BLaER1 treated with 17β-estradiol and CSF1 and Interleukin-3, amounts not matched to agents 10 nM and 100 nM (cell line): ENCODE measurements at regions not wholly inside any gene's neighbourhood (a gene's known extent, or its start where the extent isn't known, plus 50 kb on each side); places are given as distances from the start of the nearest gene placed in this dataset.
"Not testable (repeated sequence)": the region's sequence is repeated elsewhere in the genome, so short reads cannot be mapped to it uniquely, and the experiment has no call there.

Experiments
- H3K27ac ChIP-seq, 11 experiments: shearing (Covaris generic); formaldehyde crosslinking; 2 replicates each; pipeline ENCODE4 v1.8.1; 2022
- H3K27me3 ChIP-seq, 11 experiments: shearing (Covaris generic); formaldehyde crosslinking; 2 replicates each; pipeline ENCODE4 v1.8.1; 2022
- H3K36me3 ChIP-seq, 11 experiments: shearing (Covaris generic); formaldehyde crosslinking; 2 replicates each; pipeline ENCODE4 v1.8.1; 2022
- H3K4me1 ChIP-seq, 10 experiments: shearing (Covaris generic); formaldehyde crosslinking; 2 replicates each; pipeline ENCODE4 v1.8.1; 2022
- H3K4me2 ChIP-seq, 11 experiments: shearing (Covaris generic); formaldehyde crosslinking; 2 replicates each; pipeline ENCODE4 v1.8.1; 2022
- H3K4me3 ChIP-seq, 10 experiments: shearing (Covaris generic); formaldehyde crosslinking; 2 replicates each; pipeline ENCODE4 v1.8.1; 2022
- H3K9ac ChIP-seq, 11 experiments: shearing (Covaris generic); formaldehyde crosslinking; 2 replicates each; pipeline ENCODE4 v1.8.1; 2022
- H3K9me3 ChIP-seq, 11 experiments: shearing (Covaris generic); formaldehyde crosslinking; replicated peaks in 1 of 11; 2 replicates each; pipeline ENCODE4 v1.8.1; 2022
- H4K20me1 ChIP-seq, 11 experiments: shearing (Covaris generic); formaldehyde crosslinking; 2 replicates each; pipeline ENCODE4 v1.8.1; 2022
- Cebpa-rat ChIP-seq, 11 experiments: shearing (Covaris generic); IDR thresholded peaks; 2 replicates each; pipeline ENCODE4 v1.8.1; 2022

DNA sequence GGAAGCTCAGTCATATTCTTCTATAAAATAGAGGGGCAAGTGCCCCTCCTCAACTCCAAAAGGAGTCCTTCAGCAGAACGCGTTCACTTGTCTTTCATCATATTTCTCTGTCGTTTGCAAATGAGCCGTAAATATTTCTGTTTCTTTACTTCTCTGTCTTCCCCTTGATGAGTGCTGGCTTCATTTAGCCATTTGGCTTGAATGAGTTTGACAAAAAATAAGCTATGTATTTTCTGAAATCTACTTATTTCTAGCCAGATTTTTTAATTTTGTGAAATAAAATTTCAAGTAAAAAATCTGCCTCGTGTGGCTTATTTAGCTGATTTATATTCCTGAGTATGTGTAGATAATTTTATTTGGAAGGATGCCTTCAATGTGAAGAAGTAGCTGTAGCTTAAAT lies 170.8 kb upstream of the DGKB start:
- Histone ChIP-seq H3K9me3 (no peaks in the 10 kb centered on the region), H3K9ac (no peak overlapping the region), H4K20me1 (no peaks in the 10 kb centered on the region), H3K4me3 (no peak overlapping the region), H3K36me3 (no peaks in the 10 kb centered on the region), H3K4me1 (peaks cover 0 to 6% (median 0%) of the 10 kb centered on the region in 10 experiments; a peak in 3 of 20 replicates), H3K27ac (no peak overlapping the region), H3K27me3 (no peaks in the 10 kb centered on the region), H3K4me2 (no peak overlapping the region)
- no peak for TF ChIP-seq Cebpa-rat (IDR thresholded peaks at IDR 0.05)

DNA sequence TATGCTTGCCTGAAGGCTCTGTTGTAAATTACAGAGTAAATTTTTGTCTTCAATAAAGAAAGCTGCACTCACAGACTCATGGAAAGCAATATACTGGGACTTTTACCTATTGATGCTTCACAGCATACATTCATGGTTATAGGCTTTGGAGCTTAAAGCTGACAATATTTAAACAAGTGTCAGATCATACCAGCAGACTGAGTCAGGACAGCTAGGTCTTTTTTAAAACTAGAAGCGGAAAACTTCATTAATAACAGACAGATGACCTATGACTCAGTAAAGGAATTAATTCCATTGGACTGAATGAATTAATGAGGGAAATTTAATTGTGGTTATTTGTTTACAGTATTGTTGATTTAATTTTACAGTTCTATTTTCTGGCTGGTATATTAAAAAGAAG lies 165.8 kb upstream of the DGKB start:
- no peak for TF ChIP-seq Cebpa-rat (IDR thresholded peaks at IDR 0.05)
- Histone ChIP-seq H3K27ac (no peak overlapping the region), H3K9ac (no peak overlapping the region), H4K20me1 (no peaks in the 10 kb centered on the region), H3K4me3 (no peak overlapping the region), H3K27me3 (no peaks in the 10 kb centered on the region), H3K4me2 (no peak overlapping the region), H3K9me3 (no peaks in the 10 kb centered on the region), H3K4me1 (no peaks in the 10 kb centered on the region), H3K36me3 (no peaks in the 10 kb centered on the region)

DNA sequence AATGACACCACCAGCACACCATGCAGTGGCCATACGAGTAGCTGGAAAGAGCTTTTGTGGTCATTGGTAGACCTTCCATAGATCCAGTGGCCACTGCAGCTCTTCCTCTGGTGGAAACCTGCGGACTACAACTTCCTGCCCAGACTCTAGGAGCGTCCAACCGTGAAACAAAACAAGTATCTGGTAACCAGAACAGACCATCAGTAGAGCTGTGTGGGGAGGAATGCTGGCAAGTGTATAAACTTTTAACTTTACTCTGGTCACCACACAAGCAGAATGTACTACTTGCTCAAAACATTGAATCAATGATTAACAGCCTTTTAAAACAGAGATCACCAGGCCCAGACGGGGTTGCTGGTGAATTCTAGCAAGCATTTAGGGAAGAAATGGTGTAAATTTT lies 154.7 kb upstream of the DGKB start:
- H3K4me3 ChIP-seq = no peak overlapping the region
- H3K27ac ChIP-seq = no peak overlapping the region
- H4K20me1 ChIP-seq = no peaks in the 10 kb centered on the region
- H3K9me3 ChIP-seq = no peaks in the 10 kb centered on the region
- H3K36me3 ChIP-seq = no peaks in the 10 kb centered on the region
- TF ChIP-seq Cebpa-rat (IDR thresholded peaks at IDR 0.05) = no peak
- H3K27me3 ChIP-seq = no peaks in the 10 kb centered on the region
- H3K4me2 ChIP-seq = peak overlapping the region in 7 of 11 experiments; percentile 1 to 36 (median 17); a peak in 8 of 22 replicates
- peaks cover 0 to 8% (median 5%) of the 10 kb centered on the region in 10 experiments; a peak in 7 of 20 replicates for H3K4me1 ChIP-seq
- H3K9ac ChIP-seq = no peak overlapping the region

GRCh38 chr7:15054304-15054703 lies 151.8 kb upstream of the DGKB start:
- H3K4me1 ChIP-seq, H3K4me2 ChIP-seq, H3K27me3 ChIP-seq, H3K9ac ChIP-seq, H4K20me1 ChIP-seq, H3K9me3 ChIP-seq, H3K27ac ChIP-seq, H3K4me3 ChIP-seq, H3K36me3 ChIP-seq: not testable (repeated sequence)

GRCh38 chr7:15049157-15049556 lies 146.6 kb upstream of the DGKB start:
- Histone ChIP-seq H3K4me3 (no peak overlapping the region), H3K27me3 (no peaks in the 10 kb centered on the region), H3K36me3 (no peaks in the 10 kb centered on the region), H3K9ac (no peak overlapping the region), H3K4me2 (no peak overlapping the region), H3K4me1 (no peaks in the 10 kb centered on the region), H3K9me3 (no peaks in the 10 kb centered on the region), H3K27ac (no peak overlapping the region), H4K20me1 (no peaks in the 10 kb centered on the region)
- no peak for TF ChIP-seq Cebpa-rat (IDR thresholded peaks at IDR 0.05)

- no peak overlapping the region for H3K4me3 ChIP-seq
- H4K20me1 ChIP-seq = no peaks in the 10 kb centered on the region
- H3K9ac ChIP-seq = no peak overlapping the region
- no peaks in the 10 kb centered on the region for H3K9me3 ChIP-seq
- H3K4me1 ChIP-seq = no peaks in the 10 kb centered on the region
- H3K36me3 ChIP-seq = no peaks in the 10 kb centered on the region
- TF ChIP-seq Cebpa-rat (IDR thresholded peaks at IDR 0.05) = no peak
- no peak overlapping the region for H3K4me2 ChIP-seq
- no peak overlapping the region for H3K27ac ChIP-seq
- H3K27me3 ChIP-seq = no peaks in the 10 kb centered on the region
These were observed 144.3 kb upstream of the DGKB start for GRCh38 chr7:15046861-15047260.

DNA sequence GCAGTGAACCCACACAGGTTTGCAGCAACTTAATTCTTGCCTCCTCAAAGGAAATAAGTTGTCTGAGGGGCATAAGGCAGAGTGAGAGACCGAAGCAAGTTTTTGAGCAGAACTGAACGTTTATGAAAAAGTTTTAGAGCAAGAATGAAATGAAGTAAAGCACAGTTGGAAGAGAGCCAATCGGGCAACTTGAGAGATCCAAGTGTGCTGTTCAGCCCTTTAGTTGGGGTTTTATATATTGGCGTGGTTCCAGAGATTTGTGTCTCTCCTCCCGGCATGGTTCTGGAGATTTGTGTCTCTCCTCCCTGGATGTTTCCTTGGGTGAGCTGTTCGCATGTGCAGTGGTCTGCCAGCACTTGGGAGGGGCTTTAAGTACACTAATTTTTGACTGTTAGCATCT lies 141.4 kb upstream of the DGKB start:
- H3K4me1 ChIP-seq = no peaks in the 10 kb centered on the region
- H3K4me3 ChIP-seq = no peak overlapping the region
- H3K4me2 ChIP-seq = no peak overlapping the region
- no peak for TF ChIP-seq Cebpa-rat (IDR thresholded peaks at IDR 0.05)
- H3K36me3 ChIP-seq = no peaks in the 10 kb centered on the region
- H3K27me3 ChIP-seq = no peaks in the 10 kb centered on the region
- no peak overlapping the region for H3K9ac ChIP-seq
- no peak overlapping the region for H3K27ac ChIP-seq
- no peaks in the 10 kb centered on the region for H4K20me1 ChIP-seq
- no peaks in the 10 kb centered on the region for H3K9me3 ChIP-seq

GRCh38 chr7:15042285-15043065 lies 139.9 kb upstream of the DGKB start:
- Histone ChIP-seq H3K27ac (no peak overlapping the region), H3K4me2 (no peak overlapping the region), H3K4me1 (no peaks in the 10 kb centered on the region), H3K27me3 (no peaks in the 10 kb centered on the region), H3K9me3 (no peaks in the 10 kb centered on the region), H3K9ac (no peak overlapping the region), H3K36me3 (no peaks in the 10 kb centered on the region), H3K4me3 (no peak overlapping the region), H4K20me1 (no peaks in the 10 kb centered on the region)
- no peak for TF ChIP-seq Cebpa-rat (IDR thresholded peaks at IDR 0.05)

- no peak for TF ChIP-seq Cebpa-rat (IDR thresholded peaks at IDR 0.05)
- Histone ChIP-seq H3K4me3 (no peak overlapping the region), H3K9me3 (no peaks in the 10 kb centered on the region), H3K9ac (no peak overlapping the region), H3K4me1 (no peaks in the 10 kb centered on the region), H3K4me2 (no peak overlapping the region), H3K27ac (no peak overlapping the region), H3K27me3 (no peaks in the 10 kb centered on the region), H4K20me1 (no peaks in the 10 kb centered on the region), H3K36me3 (no peaks in the 10 kb centered on the region)
These were observed 138.7 kb upstream of the DGKB start for GRCh38 chr7:15041226-15041625.

DNA sequence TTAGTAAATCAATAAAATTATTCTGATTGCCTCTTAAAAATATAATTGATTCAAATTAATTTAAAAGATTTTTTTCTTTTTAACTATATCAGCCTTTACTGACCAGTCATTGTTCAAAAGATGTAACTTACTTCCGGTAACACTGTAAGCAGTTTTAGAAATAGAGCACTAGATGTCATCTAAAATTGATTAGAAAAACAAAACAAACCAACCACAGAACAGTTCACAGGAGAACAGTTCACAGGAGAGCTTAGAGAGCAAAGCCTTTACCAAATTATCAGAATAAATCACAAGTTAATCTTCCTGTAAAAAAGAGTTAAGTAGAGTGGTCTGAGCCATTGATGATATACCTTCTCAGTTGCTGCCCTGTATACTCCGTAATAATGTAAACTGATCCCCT lies 133.3 kb upstream of the DGKB start:
- Histone ChIP-seq H3K9ac (no peak overlapping the region), H3K27me3 (no peaks in the 10 kb centered on the region), H3K36me3 (no peaks in the 10 kb centered on the region), H3K4me1 (no peaks in the 10 kb centered on the region), H4K20me1 (no peaks in the 10 kb centered on the region), H3K9me3 (no peaks in the 10 kb centered on the region), H3K27ac (no peak overlapping the region), H3K4me3 (no peak overlapping the region), H3K4me2 (no peak overlapping the region)
- TF ChIP-seq Cebpa-rat (IDR thresholded peaks at IDR 0.05) = no peak
